Aorta (tissue), 5 donors: ENCODE measurements at regions not wholly inside any gene's neighbourhood (a gene's known extent, or its start where the extent isn't known, plus 50 kb on each side); places are given as distances from the start of the nearest gene placed in this dataset.
"Not testable (repeated sequence)": the region's sequence is repeated elsewhere in the genome, so short reads cannot be mapped to it uniquely, and the experiment has no call there.

Source experiments
- ATAC-seq: fragments of 200-7000 bp; cut with Tn5 transposase; one replicate; pipeline ENCODE4 v1.9.1; 2022; ENCODE audit warnings: moderate library complexity; ENCODE audit not compliant: low FRiP score
- DNase-seq, 2 donors: peaks; one replicate each; pipeline ENCODE4 v3.0.0-alpha.2; 2020
- H3K27ac ChIP-seq, 2 donors: one replicate each; pipeline ENCODE4 v1.5.1; 2013; ENCODE audit warnings: low read length in 2 of 2, mild to moderate bottlenecking in 2 of 2, moderate library complexity in 2 of 2, control low read depth in 1 of 2, inconsistent platforms in 1 of 2, low read depth in 1 of 2
- H3K27me3 ChIP-seq, 2 donors: one replicate each; pipeline ENCODE4 v1.6.1; 2013; ENCODE audit warnings: control low read depth in 1 of 2, low read length in 1 of 2, mild to moderate bottlenecking in 1 of 2, moderate library complexity in 1 of 2; ENCODE audit not compliant: insufficient read depth in 2 of 2, control insufficient read depth in 1 of 2
- H3K36me3 ChIP-seq, 2 donors: one replicate each; pipeline ENCODE4 v1.6.1; 2013; ENCODE audit warnings: control low read depth in 1 of 2, low read length in 1 of 2, mild to moderate bottlenecking in 1 of 2; ENCODE audit not compliant: insufficient read depth in 2 of 2, control insufficient read depth in 1 of 2
- H3K4me1 ChIP-seq, 2 donors: one replicate each; pipeline ENCODE4 v1.6.1; 2013; ENCODE audit warnings: low read length in 2 of 2, control low read depth in 1 of 2, mild to moderate bottlenecking in 1 of 2, moderate library complexity in 1 of 2; ENCODE audit not compliant: insufficient read depth in 2 of 2, control insufficient read depth in 1 of 2
- H3K4me3 ChIP-seq, 2 donors: one replicate each; pipeline ENCODE4 v1.5.1; 2013; ENCODE audit warnings: low read length in 2 of 2, control low read depth in 1 of 2, mild to moderate bottlenecking in 1 of 2
- H3K9me3 ChIP-seq: one replicate; pipeline ENCODE4 v1.6.1; 2013; ENCODE audit warnings: mild to moderate bottlenecking, low read length; ENCODE audit not compliant: control insufficient read depth
- WGBS, 2 donors: extraction: QIAGEN DNeasy Blood & Tissue Kit; methylation state at CpG; one replicate each; pipeline ENCODE4 v1.1.7; 2013; 5-methylcytosine and 5-hydroxymethylcytosine counted together
- intact Hi-C, 2 donors: fragments of 100-400 bp; cut with DNase I; formaldehyde crosslinking; loops; one replicate each; pipeline versions ENCODE4 v1.14.2 to v1.15.0; 2022
- donor health status: healthy with polysubstance abuse.
- donor health status: Bipolar disorder and iron deficiency.
- donor health status: DM: no; HTN: no; CAD: no.
- donor health status: DM: no; HTN: no; CAD: no.
- donor health status: DM: yes; HTN: yes; CAD: no.

GRCh38 chr6:18047406-18047805 lies 60.0 kb upstream of the KIF13A start:
- DNase-seq = no peak
- Histone ChIP-seq H3K4me3 (no peak overlapping the region), H3K36me3 (no peaks in the 10 kb centered on the region), H3K27ac (peak overlapping the region; percentile 26 to 48), H3K27me3 (no peaks in the 10 kb centered on the region), H3K9me3 (no peaks in the 10 kb centered on the region), H3K4me1 (peaks cover 4 to 10% of the 10 kb centered on the region in 2 donors)
- intact Hi-C loops = loop anchor here (10.0 kb wide), 2 partner anchors 183 to 193 kb away; no protein-coding TSS in a partner anchor
- 9 to 22% methylated on average over 2 of the region's 2 CpGs for WGBS, 2 donors
- no peak for ATAC-seq

GRCh38 chr6:18045507-18045906 lies 58.1 kb upstream of the KIF13A start:
- Histone ChIP-seq H3K4me1 (peaks cover 4 to 10% of the 10 kb centered on the region in 2 donors), H3K4me3 (no peak overlapping the region), H3K9me3 (no peaks in the 10 kb centered on the region), H3K27ac (peak overlapping the region in 1 of 2 donors; percentile 62), H3K27me3 (no peaks in the 10 kb centered on the region), H3K36me3 (no peaks in the 10 kb centered on the region)
- intact Hi-C loops = loop anchor here (10.0 kb wide), 2 partner anchors 181 to 191 kb away; no protein-coding TSS in a partner anchor
- ATAC-seq (no peak), DNase-seq (no peak)

- ATAC-seq (no peak), DNase-seq (no peak)
- peaks cover 4 to 10% of the 10 kb centered on the region in 2 donors for H3K4me1 ChIP-seq
- no peaks in the 10 kb centered on the region for H3K27me3 ChIP-seq
- no peak overlapping the region for H3K4me3 ChIP-seq
- intact Hi-C loops = loop anchor here (5.0 to 10.0 kb wide), 4 partner anchors 57 to 189 kb away; partner anchors contain the start of genes KIF13A (in 2 of the 2) and NHLRC1 (in 1 of the 2)
- 58 to 61% methylated on average over 11 of the region's 11 CpGs for WGBS, 2 donors
- H3K36me3 ChIP-seq = no peaks in the 10 kb centered on the region
- no peaks in the 10 kb centered on the region for H3K9me3 ChIP-seq
- H3K27ac ChIP-seq = peak overlapping the region; percentile 30 to 97
Observed at GRCh38 chr6:18044108-18044783, 56.8 kb upstream of the KIF13A start.

DNA sequence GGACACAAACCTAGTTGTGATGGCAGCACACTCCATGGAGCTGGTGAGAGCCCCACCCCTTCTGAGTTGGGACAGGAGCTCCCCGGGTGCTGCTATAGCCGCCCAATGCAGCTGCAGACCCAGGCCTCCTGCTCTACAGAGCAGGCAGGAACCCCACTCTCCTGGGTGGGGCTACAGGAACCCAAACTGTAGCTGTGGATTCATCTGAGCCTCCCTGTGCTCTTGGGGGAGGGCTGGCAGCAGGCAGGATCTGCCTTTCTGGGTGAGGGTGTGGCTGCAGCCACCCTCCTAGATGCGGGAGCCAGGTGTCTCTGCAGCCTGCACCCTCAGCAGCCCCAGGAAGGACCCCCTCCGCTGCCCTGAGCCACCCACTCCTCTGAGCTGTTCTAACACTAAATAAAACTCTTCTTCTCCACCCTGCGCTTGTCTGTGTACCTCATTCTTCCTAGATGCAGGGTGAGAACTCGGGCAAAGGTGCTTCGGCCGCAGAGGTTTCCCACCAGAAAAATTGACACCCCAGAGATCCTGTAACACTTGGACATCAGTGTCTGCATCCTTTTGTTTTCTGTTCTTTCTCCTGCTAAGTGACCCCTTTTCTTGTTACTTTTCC lies 55.2 kb upstream of the KIF13A start:
- Histone ChIP-seq H3K9me3 (no peaks in the 10 kb centered on the region), H3K4me1 (peaks cover 4 to 10% of the 10 kb centered on the region in 2 donors), H3K4me3 (no peak overlapping the region), H3K36me3 (no peaks in the 10 kb centered on the region), H3K27me3 (no peaks in the 10 kb centered on the region), H3K27ac (peak overlapping the region; percentile 50 to 66)
- intact Hi-C loops = loop anchor here (5.0 to 10.0 kb wide), 4 partner anchors 55 to 188 kb away; partner anchors contain the start of genes KIF13A (in 2 of the 2) and NHLRC1 (in 1 of the 2)
- 39 to 45% methylated on average over 8 of the region's 8 CpGs for WGBS, 2 donors
- no peak for DNase-seq
- ATAC-seq = no peak

DNA sequence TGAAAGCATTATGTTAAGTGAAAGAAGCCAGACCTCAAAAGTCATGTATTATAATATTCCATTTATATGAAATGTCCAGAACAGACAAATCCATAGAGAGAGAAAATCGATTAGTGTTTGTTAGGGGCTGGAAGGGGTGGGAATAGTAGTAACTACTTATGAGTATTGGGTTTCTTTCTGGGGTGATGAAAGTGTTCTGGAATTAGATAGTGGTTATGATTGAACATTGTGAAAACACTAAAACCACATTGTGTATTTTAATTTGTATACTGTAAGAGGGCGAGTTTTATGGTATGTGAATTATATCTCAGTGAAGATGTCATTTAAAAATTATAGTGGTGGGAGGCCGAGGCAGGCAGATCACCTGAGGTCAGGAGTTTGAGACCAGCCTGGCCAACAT lies 52.0 kb upstream of the KIF13A start:
- no peaks in the 10 kb centered on the region for H3K9me3 ChIP-seq
- no peaks in the 10 kb centered on the region for H3K27me3 ChIP-seq
- H3K4me1 ChIP-seq = peaks cover under 1 to 3% of the 10 kb centered on the region in 2 donors
- WGBS, 2 donors = 90 to 94% methylated on average over 3 of the region's 3 CpGs
- intact Hi-C loops = no loop called here
- no peaks in the 10 kb centered on the region for H3K36me3 ChIP-seq
- no peak overlapping the region for H3K27ac ChIP-seq
- DNase-seq (no peak), ATAC-seq (no peak)
- H3K4me3 ChIP-seq = no peak overlapping the region

DNA sequence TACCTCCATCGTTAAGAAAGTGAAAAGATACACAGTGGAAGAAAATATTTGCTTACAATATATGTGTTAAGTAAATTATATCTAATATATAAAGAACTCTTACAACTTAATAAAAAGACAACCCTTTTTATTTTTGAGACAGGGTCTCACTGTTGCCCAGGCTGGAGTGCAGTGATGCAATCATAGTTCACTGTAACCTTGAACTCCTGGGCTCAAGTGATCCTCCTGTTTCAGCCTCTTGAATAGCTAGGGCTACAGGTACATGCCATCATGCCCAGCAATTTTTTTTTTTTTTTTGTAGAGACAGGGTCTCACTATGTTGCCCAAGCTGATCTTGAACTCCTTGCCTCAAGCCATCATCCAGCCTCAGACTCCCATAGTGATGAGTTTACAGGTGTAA lies 50.8 kb upstream of the KIF13A start:
- H3K27me3 ChIP-seq, intact Hi-C loops, H3K9me3 ChIP-seq, H3K4me1 ChIP-seq, DNase-seq, H3K36me3 ChIP-seq, H3K27ac ChIP-seq, ATAC-seq, H3K4me3 ChIP-seq: not testable (repeated sequence)
- WGBS, 2 donors = 95 to 99% methylated on average over 1 of the region's 1 CpG
